Immature natural killer cell (primary cell): ENCODE measurements at regions not wholly inside any gene's neighbourhood (a gene's known extent, or its start where the extent isn't known, plus 50 kb on each side); places are given as distances from the start of the nearest gene placed in this dataset.

ENCODE experiments used
- DNase-seq, 3 donors: peaks; one replicate each; pipeline ENCODE4 v3.0.0; 2022; ENCODE audit warnings: mixed read lengths in 1 of 3
- H3K27ac Mint-ChIP-seq, 6 donors: one replicate each; pipeline ENCODE4 v1.8.0; 2020; ENCODE audit warnings: mixed read lengths in 6 of 6, mild to moderate bottlenecking in 5 of 6, inconsistent platforms in 4 of 6, moderate library complexity in 3 of 6
- H3K27me3 Mint-ChIP-seq, 3 donors: one replicate each; pipeline ENCODE4 v1.8.0; 2020 to 2021; ENCODE audit warnings: low read depth in 3 of 3, mild to moderate bottlenecking in 3 of 3, mixed read lengths in 3 of 3, moderate library complexity in 3 of 3, inconsistent platforms in 1 of 3
- H3K36me3 Mint-ChIP-seq, 3 donors: one replicate each; pipeline ENCODE4 v1.8.0; 2020; ENCODE audit warnings: mixed read lengths in 3 of 3, inconsistent platforms in 2 of 3, mild to moderate bottlenecking in 2 of 3
- H3K4me1 Mint-ChIP-seq, 2 donors: one replicate each; pipeline ENCODE4 v1.8.0; 2020; ENCODE audit warnings: inconsistent platforms in 2 of 2, mild to moderate bottlenecking in 2 of 2, mixed read lengths in 2 of 2, moderate library complexity in 1 of 2
- H3K4me3 Mint-ChIP-seq, 5 donors: one replicate each; pipeline ENCODE4 v1.8.0; 2020; ENCODE audit warnings: mild to moderate bottlenecking in 5 of 5, mixed read lengths in 5 of 5, inconsistent platforms in 3 of 5, moderate library complexity in 3 of 5
- H3K9me3 Mint-ChIP-seq, 6 donors: one replicate each; pipeline ENCODE4 v1.8.0; 2020; ENCODE audit warnings: mild to moderate bottlenecking in 6 of 6, mixed read lengths in 6 of 6, inconsistent platforms in 4 of 6, moderate library complexity in 3 of 6

GRCh38 chr21:15486460-15487195, 243.2 kb upstream of the USP25 start:
- Mint-ChIP-seq H3K36me3 (no peaks in the 10 kb centered on the region), H3K4me3 (no peak overlapping the region), H3K4me1 (peaks cover 0 to 7% of the 10 kb centered on the region in 2 donors), H3K27ac (no peak overlapping the region), H3K27me3 (peaks cover 2 to 7% (median 2%) of the 10 kb centered on the region in 3 donors), H3K9me3 (no peaks in the 10 kb centered on the region)
- no peak for DNase-seq

- Mint-ChIP-seq H3K4me1 (peaks cover 0 to 7% of the 10 kb centered on the region in 2 donors), H3K4me3 (no peak overlapping the region), H3K27ac (no peak overlapping the region), H3K9me3 (no peaks in the 10 kb centered on the region), H3K27me3 (peaks cover 2 to 7% (median 2%) of the 10 kb centered on the region in 3 donors), H3K36me3 (no peaks in the 10 kb centered on the region)
- DNase-seq, result no peak
These were observed 242.6 kb upstream of the USP25 start for GRCh38 chr21:15487196-15487550.

GRCh38 chr21:15491100-15491499, 238.7 kb upstream of the USP25 start:
- DNase-seq, result no peak
- no peaks in the 10 kb centered on the region for H3K9me3 Mint-ChIP-seq
- H3K4me1 Mint-ChIP-seq, result no peaks in the 10 kb centered on the region
- H3K27me3 Mint-ChIP-seq, result peaks cover 4 to 6% (median 4%) of the 10 kb centered on the region in 3 donors
- no peak overlapping the region for H3K27ac Mint-ChIP-seq
- H3K36me3 Mint-ChIP-seq, result no peaks in the 10 kb centered on the region
- H3K4me3 Mint-ChIP-seq, result no peak overlapping the region

GRCh38 chr21:15493646-15494045, 236.1 kb upstream of the USP25 start:
- H3K27me3 Mint-ChIP-seq, result peaks cover 2 to 4% (median 2%) of the 10 kb centered on the region in 3 donors
- H3K27ac Mint-ChIP-seq, result no peak overlapping the region
- no peaks in the 10 kb centered on the region for H3K4me1 Mint-ChIP-seq
- DNase-seq, result no peak
- no peaks in the 10 kb centered on the region for H3K36me3 Mint-ChIP-seq
- no peak overlapping the region for H3K4me3 Mint-ChIP-seq
- no peaks in the 10 kb centered on the region for H3K9me3 Mint-ChIP-seq

- Mint-ChIP-seq H3K9me3 (no peaks in the 10 kb centered on the region), H3K27ac (no peak overlapping the region), H3K27me3 (peaks cover 2 to 4% (median 2%) of the 10 kb centered on the region in 3 donors), H3K36me3 (no peaks in the 10 kb centered on the region), H3K4me1 (no peaks in the 10 kb centered on the region), H3K4me3 (no peak overlapping the region)
- DNase-seq, result no peak
These were observed 235.3 kb upstream of the USP25 start for GRCh38 chr21:15494481-15494880.

- Mint-ChIP-seq H3K4me3 (no peak overlapping the region), H3K9me3 (no peaks in the 10 kb centered on the region), H3K4me1 (no peaks in the 10 kb centered on the region), H3K36me3 (peaks cover 0 to 3% (median 3%) of the 10 kb centered on the region in 3 donors), H3K27ac (no peak overlapping the region), H3K27me3 (peaks cover 2 to 4% (median 2%) of the 10 kb centered on the region in 3 donors)
- no peak for DNase-seq
These were observed 233.8 kb upstream of the USP25 start for GRCh38 chr21:15495965-15496364.

- H3K36me3 Mint-ChIP-seq, result peaks cover 0 to 3% (median 3%) of the 10 kb centered on the region in 3 donors
- H3K9me3 Mint-ChIP-seq, result no peaks in the 10 kb centered on the region
- no peaks in the 10 kb centered on the region for H3K4me1 Mint-ChIP-seq
- H3K4me3 Mint-ChIP-seq, result no peak overlapping the region
- H3K27me3 Mint-ChIP-seq, result peaks cover 2 to 7% (median 3%) of the 10 kb centered on the region in 3 donors
- H3K27ac Mint-ChIP-seq, result no peak overlapping the region
- no peak for DNase-seq
These were observed 232.9 kb upstream of the USP25 start for GRCh38 chr21:15496911-15497310.

- H3K4me1 Mint-ChIP-seq, result no peaks in the 10 kb centered on the region
- DNase-seq, result no peak
- no peak overlapping the region for H3K4me3 Mint-ChIP-seq
- H3K27ac Mint-ChIP-seq, result no peak overlapping the region
- H3K36me3 Mint-ChIP-seq, result peaks cover 0 to 7% (median 3%) of the 10 kb centered on the region in 3 donors
- no peaks in the 10 kb centered on the region for H3K9me3 Mint-ChIP-seq
- peaks cover 2 to 6% (median 6%) of the 10 kb centered on the region in 3 donors for H3K27me3 Mint-ChIP-seq
These were observed 231.3 kb upstream of the USP25 start for GRCh38 chr21:15498455-15498854.

- H3K9me3 Mint-ChIP-seq, result no peaks in the 10 kb centered on the region
- H3K27ac Mint-ChIP-seq, result no peak overlapping the region
- H3K4me1 Mint-ChIP-seq, result no peaks in the 10 kb centered on the region
- peaks cover 0 to 7% (median 0%) of the 10 kb centered on the region in 3 donors for H3K36me3 Mint-ChIP-seq
- no peak overlapping the region for H3K4me3 Mint-ChIP-seq
- DNase-seq, result no peak
- H3K27me3 Mint-ChIP-seq, result peaks cover 0 to 3% (median 3%) of the 10 kb centered on the region in 3 donors
These were observed 223.7 kb upstream of the USP25 start for GRCh38 chr21:15506086-15506485.

GRCh38 chr21:15508554-15508953, 221.2 kb upstream of the USP25 start:
- no peaks in the 10 kb centered on the region for H3K27me3 Mint-ChIP-seq
- H3K36me3 Mint-ChIP-seq, result peaks cover 0 to 2% (median 0%) of the 10 kb centered on the region in 3 donors
- no peak overlapping the region for H3K27ac Mint-ChIP-seq
- no peak overlapping the region for H3K4me3 Mint-ChIP-seq
- H3K4me1 Mint-ChIP-seq, result peaks cover 6 to 14% of the 10 kb centered on the region in 2 donors
- no peaks in the 10 kb centered on the region for H3K9me3 Mint-ChIP-seq
- DNase-seq, result peak; percentile 39 to 56 (median 52)

GRCh38 chr21:15514073-15514946, 215.5 kb upstream of the USP25 start:
- DNase-seq, result peak; percentile 49 to 63 (median 61)
- peak overlapping the region; percentile 90 to 98 (median 92) for H3K27ac Mint-ChIP-seq
- no peaks in the 10 kb centered on the region for H3K36me3 Mint-ChIP-seq
- no peaks in the 10 kb centered on the region for H3K27me3 Mint-ChIP-seq
- peaks cover 23 to 39% of the 10 kb centered on the region in 2 donors for H3K4me1 Mint-ChIP-seq
- H3K9me3 Mint-ChIP-seq, result no peaks in the 10 kb centered on the region
- peak overlapping the region; percentile 73 to 87 (median 81) for H3K4me3 Mint-ChIP-seq

- no peak for DNase-seq
- Mint-ChIP-seq H3K27ac (no peak overlapping the region), H3K27me3 (peaks cover 0 to 2% (median 0%) of the 10 kb centered on the region in 3 donors), H3K4me3 (no peak overlapping the region), H3K4me1 (peaks cover 31 to 51% of the 10 kb centered on the region in 2 donors), H3K36me3 (no peaks in the 10 kb centered on the region), H3K9me3 (no peaks in the 10 kb centered on the region)
These were observed 213.9 kb upstream of the USP25 start for GRCh38 chr21:15515908-15516307.

- H3K27ac Mint-ChIP-seq, result no peak overlapping the region
- H3K9me3 Mint-ChIP-seq, result no peaks in the 10 kb centered on the region
- H3K4me1 Mint-ChIP-seq, result peaks cover 36 to 49% of the 10 kb centered on the region in 2 donors
- DNase-seq, result no peak
- no peak overlapping the region for H3K4me3 Mint-ChIP-seq
- no peaks in the 10 kb centered on the region for H3K36me3 Mint-ChIP-seq
- peaks cover 0 to 2% (median 0%) of the 10 kb centered on the region in 3 donors for H3K27me3 Mint-ChIP-seq
These were observed 212.4 kb upstream of the USP25 start for GRCh38 chr21:15517394-15517793.
